Tibial nerve (tissue), 4 donors: ENCODE measurements at regions not wholly inside any gene's neighbourhood (a gene's known extent, or its start where the extent isn't known, plus 50 kb on each side); places are given as distances from the start of the nearest gene placed in this dataset.

Experiments
- DNase-seq, 2 donors: peaks; one replicate each; pipeline ENCODE4 v3.0.0-alpha.2; 2019; ENCODE audit warnings: low spot score in 2 of 2
- H3K27ac ChIP-seq, 4 donors: fragments of 200-600 bp; sonication (generic) in 3 of 4; one replicate each; pipeline ENCODE4 v1.5.1; 2017 to 2019; ENCODE audit warnings: mild to moderate bottlenecking in 1 of 4
- H3K27me3 ChIP-seq, 2 donors: fragments of 200-600 bp; sonication (generic) in 1 of 2; one replicate each; pipeline versions ENCODE4 v1.5.1 to v1.6.0; 2017 to 2019
- H3K36me3 ChIP-seq, 3 donors: fragments of 200-600 bp; sonication (generic); one replicate each; pipeline ENCODE4 v1.5.1; 2018 to 2019
- H3K4me1 ChIP-seq, 4 donors: fragments of 200-600 bp; sonication (generic) in 3 of 4; one replicate each; pipeline ENCODE4 v1.5.1; 2017 to 2019
- H3K4me3 ChIP-seq, 4 donors: fragments of 200-600 bp; sonication (generic) in 3 of 4; one replicate each; pipeline ENCODE4 v1.5.1; 2017 to 2019; ENCODE audit warnings: mild to moderate bottlenecking in 1 of 4, moderate library complexity in 1 of 4
- H3K9me3 ChIP-seq, 4 donors: fragments of 200-600 bp; sonication (generic) in 3 of 4; one replicate each; pipeline ENCODE4 v1.5.1; 2017 to 2019
- CTCF ChIP-seq, 5 experiments: fragments of 200-600 bp in 3 of 5; fragments of 450-650 bp in 2 of 5; sonication (generic) in 3 of 5; IDR thresholded peaks; one replicate each; pipeline ENCODE4 v1.5.1; 2016 to 2019; ENCODE audit warnings: antibody characterized with exemption in 5 of 5, mild to moderate bottlenecking in 3 of 5, moderate library complexity in 2 of 5
- EP300 ChIP-seq, 2 donors: sonication (generic); formaldehyde crosslinking; IDR thresholded peaks; one replicate each; pipeline ENCODE4 v1.6.1; 2017; ENCODE audit warnings: antibody characterized with exemption in 2 of 2, mild to moderate bottlenecking in 1 of 2
- POLR2A ChIP-seq, 2 donors: fragments of 450-650 bp; IDR thresholded peaks; one replicate each; pipeline ENCODE4 v1.6.1; 2017; ENCODE audit warnings: antibody characterized with exemption in 2 of 2, mild to moderate bottlenecking in 2 of 2, moderate library complexity in 2 of 2
- WGBS, 2 donors: methylation state at CpG; one replicate each; pipeline ENCODE4 v1.1.5; 2018; 5-methylcytosine and 5-hydroxymethylcytosine counted together

- no peaks in the 10 kb centered on the region for H3K27me3 ChIP-seq
- TF ChIP-seq POLR2A (IDR thresholded peaks at IDR 0.05) (no peak), EP300 (IDR thresholded peaks at IDR 0.05) (no peak), CTCF (IDR thresholded peaks at IDR 0.05) (no peak)
These were observed 310.7 kb downstream of the PPARGC1A start for GRCh38 chr4:23579166-23579565.

GRCh38 chr4:23577398-23577797, 312.4 kb downstream of the PPARGC1A start:
- peaks cover 0 to 6% (median 0%) of the 10 kb centered on the region in 4 donors for H3K4me1 ChIP-seq
- H3K36me3 ChIP-seq = no peaks in the 10 kb centered on the region
- DNase-seq = no peak
- H3K27ac ChIP-seq = no peak overlapping the region
- WGBS, 2 donors = 50 to 52% methylated on average over 5 of the region's 5 CpGs
- TF ChIP-seq CTCF (IDR thresholded peaks at IDR 0.05) = no peak
- no peak for TF ChIP-seq EP300 (IDR thresholded peaks at IDR 0.05)
- TF ChIP-seq POLR2A (IDR thresholded peaks at IDR 0.05) = no peak
- H3K4me3 ChIP-seq = no peak overlapping the region
- no peaks in the 10 kb centered on the region for H3K27me3 ChIP-seq
- no peaks in the 10 kb centered on the region for H3K9me3 ChIP-seq

More at GRCh38 chr4:23579166-23579565, 310.7 kb downstream of the PPARGC1A start:
- Histone ChIP-seq H3K27ac (no peak overlapping the region), H3K4me1 (peaks cover 0 to 20% (median 0%) of the 10 kb centered on the region in 4 donors), H3K36me3 (no peaks in the 10 kb centered on the region), H3K9me3 (no peaks in the 10 kb centered on the region), H3K4me3 (no peak overlapping the region)
- 63 to 69% methylated on average over 6 of the region's 6 CpGs for WGBS, 2 donors
- DNase-seq = no peak

GRCh38 chr4:23572382-23572781, 317.5 kb downstream of the PPARGC1A start:
- Histone ChIP-seq H3K36me3 (no peaks in the 10 kb centered on the region), H3K9me3 (no peaks in the 10 kb centered on the region), H3K4me1 (no peaks in the 10 kb centered on the region), H3K4me3 (no peak overlapping the region), H3K27ac (no peak overlapping the region), H3K27me3 (no peaks in the 10 kb centered on the region)
- TF ChIP-seq CTCF (IDR thresholded peaks at IDR 0.05) (no peak), POLR2A (IDR thresholded peaks at IDR 0.05) (no peak), EP300 (IDR thresholded peaks at IDR 0.05) (no peak)
- DNase-seq = no peak
- WGBS, 2 donors = 90 to 93% methylated on average over 4 of the region's 4 CpGs

GRCh38 chr4:23567338-23567737, 322.5 kb downstream of the PPARGC1A start:
- TF ChIP-seq POLR2A (IDR thresholded peaks at IDR 0.05) = no peak
- DNase-seq = no peak
- H3K4me3 ChIP-seq = no peak overlapping the region
- no peaks in the 10 kb centered on the region for H3K36me3 ChIP-seq
- no peak overlapping the region for H3K27ac ChIP-seq
- no peaks in the 10 kb centered on the region for H3K27me3 ChIP-seq
- no peaks in the 10 kb centered on the region for H3K4me1 ChIP-seq
- H3K9me3 ChIP-seq = peaks cover 0 to 5% (median 0%) of the 10 kb centered on the region in 4 donors

GRCh38 chr4:23560748-23561147, 329.1 kb downstream of the PPARGC1A start:
- WGBS, 2 donors = 65 to 66% methylated on average over 2 of the region's 2 CpGs
- H3K4me3 ChIP-seq = no peak overlapping the region
- TF ChIP-seq POLR2A (IDR thresholded peaks at IDR 0.05) = no peak
- no peak for TF ChIP-seq EP300 (IDR thresholded peaks at IDR 0.05)
- no peak for TF ChIP-seq CTCF (IDR thresholded peaks at IDR 0.05)
- H3K4me1 ChIP-seq = no peaks in the 10 kb centered on the region
- no peaks in the 10 kb centered on the region for H3K36me3 ChIP-seq
- H3K9me3 ChIP-seq = peaks cover 0 to 5% (median 0%) of the 10 kb centered on the region in 4 donors
- no peak overlapping the region for H3K27ac ChIP-seq
- no peaks in the 10 kb centered on the region for H3K27me3 ChIP-seq
- DNase-seq = no peak

GRCh38 chr4:23558101-23558500, 331.7 kb downstream of the PPARGC1A start:
- no peak for DNase-seq
- TF ChIP-seq CTCF (IDR thresholded peaks at IDR 0.05) (no peak), EP300 (IDR thresholded peaks at IDR 0.05) (no peak), POLR2A (IDR thresholded peaks at IDR 0.05) (no peak)
- Histone ChIP-seq H3K36me3 (no peaks in the 10 kb centered on the region), H3K27me3 (no peaks in the 10 kb centered on the region), H3K27ac (no peak overlapping the region), H3K4me3 (no peak overlapping the region), H3K9me3 (peaks cover 0 to 14% (median 3%) of the 10 kb centered on the region in 4 donors), H3K4me1 (no peaks in the 10 kb centered on the region)
- WGBS, 2 donors = 40 to 43% methylated on average over 2 of the region's 2 CpGs
